GM21423 (cell line): ENCODE measurements at regions not wholly inside any gene's neighbourhood (a gene's known extent, or its start where the extent isn't known, plus 50 kb on each side); places are given as distances from the start of the nearest gene placed in this dataset.
"Not testable (repeated sequence)": the region's sequence is repeated elsewhere in the genome, so short reads cannot be mapped to it uniquely, and the experiment has no call there.

ENCODE experiments used
- ATAC-seq: cut with Tn5 transposase; IDR thresholded peaks from one replicate; pipeline ENCODE4 v1.9.1; 2021; ENCODE audit warnings: mild to moderate bottlenecking, moderate library complexity; ENCODE audit not compliant: unreplicated experiment

- not testable (repeated sequence) for ATAC-seq
These were observed 141.1 kb upstream of the ZNF469 start for GRCh38 chr16:88241404-88242311.

- ATAC-seq = not testable (repeated sequence)
These were observed 140.2 kb upstream of the ZNF469 start for GRCh38 chr16:88242312-88243295.

- ATAC-seq = not testable (repeated sequence)
These were observed 138.8 kb upstream of the ZNF469 start for GRCh38 chr16:88243921-88244320.

DNA sequence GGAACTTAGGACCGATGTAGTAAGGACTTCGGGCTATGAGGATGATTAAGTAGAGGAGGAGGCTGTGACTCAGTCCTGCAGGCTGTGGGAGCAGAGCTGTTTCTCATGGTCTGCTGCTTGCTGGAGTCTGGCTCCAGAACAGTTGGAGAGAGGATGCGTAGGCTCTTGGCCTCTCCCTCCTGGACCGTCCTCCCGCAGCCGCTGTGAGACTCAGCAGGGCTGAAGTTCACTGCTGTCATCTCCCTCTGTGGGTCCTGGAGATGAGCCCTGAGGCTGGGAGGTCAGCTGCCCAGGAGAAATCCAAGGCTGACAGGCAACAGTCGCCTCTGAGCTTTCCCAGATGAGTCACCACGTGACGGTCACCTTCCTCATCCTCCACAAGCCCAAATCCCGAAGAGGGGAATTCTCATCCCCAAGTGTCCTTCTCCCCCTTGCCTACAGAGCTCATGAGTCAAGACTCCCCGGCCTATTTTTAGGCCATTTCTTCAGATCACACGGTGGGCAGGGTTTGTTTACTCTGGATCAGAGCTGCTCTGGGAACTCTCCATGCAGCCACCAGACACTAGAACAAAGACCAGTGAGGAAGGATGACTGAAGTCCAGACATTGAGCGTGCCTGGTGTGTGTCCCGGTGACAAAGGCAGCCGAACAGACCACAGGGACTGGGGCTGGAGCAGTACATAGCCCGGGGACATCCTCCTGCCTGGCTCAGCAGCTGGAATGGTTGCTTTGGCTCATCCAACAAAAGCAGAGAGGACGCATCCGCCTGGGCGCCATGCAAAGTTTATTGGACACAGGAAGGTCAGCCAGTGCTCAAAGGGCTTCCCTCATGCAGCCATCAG, 137.3 kb upstream of the ZNF469 start:
- not testable (repeated sequence) for ATAC-seq

GRCh38 chr16:88246955-88247582, 135.7 kb upstream of the ZNF469 start:
- ATAC-seq = not testable (repeated sequence)

- ATAC-seq = not testable (repeated sequence)
These were observed 135.2 kb upstream of the ZNF469 start for GRCh38 chr16:88247583-88247966.

DNA sequence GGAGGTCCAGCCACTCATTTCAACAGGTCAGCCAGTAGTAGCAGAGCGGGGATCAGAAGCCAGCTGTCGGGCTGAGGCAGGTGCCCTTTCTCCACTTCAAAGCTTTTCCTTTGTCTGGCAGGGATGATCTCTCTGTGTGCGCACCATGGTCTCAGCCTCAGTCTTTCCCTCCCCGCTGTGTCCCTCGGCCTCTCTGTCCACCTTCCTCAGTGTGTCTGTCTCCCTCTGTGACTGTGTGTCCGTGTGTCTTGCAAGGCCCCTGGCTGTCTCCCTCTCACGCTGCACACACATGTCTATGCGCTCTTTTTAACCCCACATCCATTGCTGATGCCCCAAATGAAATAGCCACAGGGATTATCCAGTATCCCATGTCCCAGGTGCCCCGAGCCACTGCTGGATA, 134.0 kb upstream of the ZNF469 start:
- not testable (repeated sequence) for ATAC-seq

DNA sequence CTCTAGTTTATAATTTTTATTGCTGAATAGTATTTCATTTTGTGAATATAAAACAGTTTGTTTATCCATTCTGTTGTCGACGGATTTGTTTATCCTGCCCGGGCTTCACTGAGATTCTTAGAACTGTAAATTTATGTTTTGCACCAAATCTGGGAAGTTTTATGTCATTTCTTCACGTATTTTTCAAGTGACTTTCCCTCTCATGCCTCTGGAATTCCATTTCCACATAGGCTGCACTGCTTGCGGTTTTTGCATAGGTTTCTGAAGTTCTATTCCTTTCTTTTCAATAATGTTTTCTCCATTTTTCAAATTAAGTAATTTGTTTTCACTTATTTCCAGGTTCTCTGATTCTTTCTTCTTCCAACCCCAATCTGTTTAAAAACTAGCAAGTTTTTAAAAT, 132.4 kb upstream of the ZNF469 start:
- not testable (repeated sequence) for ATAC-seq

DNA sequence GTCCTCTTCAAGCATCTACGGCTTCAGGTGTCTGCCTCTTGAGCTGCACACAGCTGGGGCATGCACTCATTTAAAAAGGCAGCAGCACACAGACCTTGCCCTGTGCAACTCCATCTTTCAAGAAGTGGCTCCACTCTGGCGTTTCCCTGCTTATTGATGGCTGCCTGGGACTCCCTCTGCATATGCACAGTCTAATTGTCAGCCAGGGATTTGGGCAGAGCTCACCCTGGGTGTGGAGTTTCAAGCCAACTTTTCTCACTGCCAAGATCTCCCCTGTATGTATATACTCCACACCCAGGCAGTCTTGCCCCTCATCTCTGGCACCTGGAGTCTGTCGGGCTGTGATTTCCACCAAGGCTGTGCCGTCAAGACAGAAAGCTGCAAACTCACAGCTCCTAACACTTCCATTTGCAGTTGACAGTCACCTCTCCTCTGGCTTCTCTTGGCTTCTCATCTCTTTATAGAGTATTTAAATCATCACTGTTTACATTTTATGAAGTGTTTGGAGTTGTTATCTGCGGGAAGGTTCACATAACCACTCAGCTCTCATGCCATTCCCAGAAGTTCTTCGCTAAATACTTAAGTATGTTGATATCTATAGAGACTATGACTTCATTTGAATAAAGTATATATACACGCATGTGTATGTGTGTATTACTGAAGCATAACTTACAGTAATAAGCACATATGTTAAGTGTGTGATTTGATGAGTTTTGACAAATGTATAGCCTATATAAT, 130.5 kb upstream of the ZNF469 start:
- ATAC-seq = not testable (repeated sequence)

DNA sequence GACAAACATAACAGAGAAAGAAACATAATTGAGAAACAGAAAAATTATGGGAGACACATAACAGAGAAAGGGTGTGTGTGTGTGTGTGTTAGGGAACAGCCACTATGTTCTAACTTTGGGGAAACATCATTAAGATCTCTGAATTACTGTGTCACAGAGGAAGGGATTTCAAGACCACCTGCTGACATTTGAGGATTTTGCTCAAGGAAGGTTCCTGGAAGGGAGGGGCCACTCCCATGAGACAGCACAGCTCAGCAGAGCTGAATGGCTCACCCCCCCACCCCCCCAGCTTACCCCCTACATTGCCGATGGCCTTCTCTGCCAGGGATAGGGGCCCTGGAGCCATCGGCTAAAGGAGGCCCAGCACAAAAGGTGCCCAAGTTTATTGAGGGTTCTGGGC, 124.6 kb upstream of the ZNF469 start:
- ATAC-seq = not testable (repeated sequence)

- not testable (repeated sequence) for ATAC-seq
These were observed 123.8 kb upstream of the ZNF469 start for GRCh38 chr16:88258764-88259525.

DNA sequence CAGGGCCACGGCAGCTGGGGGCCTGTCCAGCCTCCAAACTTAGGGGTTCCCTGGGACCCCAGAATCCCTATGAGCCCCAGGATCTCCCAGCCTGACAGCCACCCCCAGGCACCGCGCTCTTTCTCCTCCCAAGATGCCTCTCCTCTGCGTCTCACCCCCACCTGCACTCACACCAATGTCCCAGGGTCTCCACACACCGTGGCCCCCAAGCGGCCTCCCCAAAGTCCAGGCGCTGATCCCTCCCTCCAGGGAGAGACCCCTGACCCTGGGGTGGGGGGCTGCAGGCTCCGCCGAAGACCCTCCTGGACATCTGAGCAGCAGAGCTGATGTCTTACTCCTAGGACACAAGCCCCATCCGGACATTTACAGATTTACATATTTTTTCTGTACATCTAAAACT, 123.2 kb upstream of the ZNF469 start:
- ATAC-seq = not testable (repeated sequence)

GRCh38 chr16:88260146-88260545, 122.6 kb upstream of the ZNF469 start:
- not testable (repeated sequence) for ATAC-seq

DNA sequence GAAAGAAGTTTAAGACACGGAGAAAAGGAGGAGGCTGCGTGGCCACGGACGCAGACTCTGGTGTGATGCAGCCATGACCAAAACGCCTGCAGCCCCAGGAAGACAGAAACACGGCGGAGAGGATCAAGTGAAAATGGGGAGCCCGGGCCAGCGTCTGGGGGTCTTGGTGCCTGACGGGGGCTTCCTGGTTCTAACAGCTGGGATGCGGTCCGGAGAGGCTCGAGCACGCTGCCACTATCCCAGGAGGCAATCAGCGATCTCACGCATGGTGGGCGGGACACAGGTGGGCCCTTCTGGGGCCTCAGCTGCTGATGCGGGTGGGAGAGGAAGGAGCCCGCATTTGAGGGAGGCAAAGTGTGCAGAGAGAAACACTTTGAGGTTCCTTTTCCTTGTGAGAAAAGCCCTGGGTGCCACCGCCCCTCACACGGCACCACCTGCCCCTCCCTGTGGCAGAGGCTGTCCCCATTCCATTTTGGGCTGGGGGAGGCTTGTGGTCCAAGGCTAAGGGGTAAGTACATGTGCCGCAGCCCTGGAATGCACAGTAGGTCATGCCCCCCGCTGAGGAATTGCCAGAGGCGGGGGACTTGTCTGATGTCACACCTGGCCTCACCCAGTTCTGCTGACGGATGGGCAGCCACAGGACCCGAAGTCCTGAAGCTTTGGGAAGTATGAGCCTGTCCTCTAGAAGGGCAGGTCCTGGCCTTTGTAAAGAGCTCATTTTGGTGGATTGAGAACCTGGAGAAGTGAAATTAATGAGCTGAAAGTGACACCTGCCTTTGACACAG, 121.7 kb upstream of the ZNF469 start:
- not testable (repeated sequence) for ATAC-seq

DNA sequence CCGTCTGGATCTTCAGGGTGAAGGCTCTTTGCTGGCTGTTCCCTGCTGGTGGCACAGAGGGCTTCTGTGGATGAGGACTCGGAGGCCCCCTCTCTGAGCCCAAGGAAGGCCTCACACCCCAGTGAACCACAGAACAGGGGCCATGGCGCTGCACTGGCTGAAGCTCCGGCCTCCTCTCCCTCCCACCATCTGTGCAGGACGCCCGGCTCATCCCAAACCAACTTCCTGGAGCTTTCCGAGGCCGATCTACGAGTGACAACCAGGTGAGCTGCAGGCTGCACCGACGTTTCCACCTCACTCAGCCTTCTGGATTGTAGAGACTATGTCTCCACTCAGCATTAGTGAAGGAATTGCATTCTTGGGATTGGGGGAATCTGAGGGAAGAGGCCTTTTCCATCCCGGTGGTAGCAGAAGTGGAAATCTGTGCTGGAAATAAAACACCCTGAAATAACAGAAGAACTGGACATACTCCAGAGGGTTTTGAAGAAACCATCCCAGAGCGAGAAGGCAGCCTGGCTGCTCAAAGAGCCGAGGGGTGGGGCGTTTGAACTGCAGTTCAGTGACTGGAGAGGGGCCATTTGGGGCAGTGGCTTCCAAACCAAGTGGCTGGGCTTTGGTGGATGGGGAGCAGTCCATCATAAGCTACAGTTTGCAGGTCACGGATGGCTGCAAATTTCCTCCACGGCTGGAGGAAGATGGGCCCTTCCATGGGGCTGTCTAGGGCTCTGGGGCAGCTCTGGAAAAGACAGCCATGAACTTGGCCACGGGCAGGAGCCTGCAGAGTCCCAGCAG, 120.7 kb upstream of the ZNF469 start:
- ATAC-seq = not testable (repeated sequence)

- ATAC-seq = not testable (repeated sequence)
These were observed 119.7 kb upstream of the ZNF469 start for GRCh38 chr16:88262858-88263563.
